GM21723 (cell line): ENCODE measurements at regions not wholly inside any gene's neighbourhood (a gene's known extent, or its start where the extent isn't known, plus 50 kb on each side); places are given as distances from the start of the nearest gene placed in this dataset.

ENCODE experiments used
- ATAC-seq: cut with Tn5 transposase; IDR thresholded peaks from one replicate; pipeline ENCODE4 v1.9.1; 2021; ENCODE audit warnings: mild to moderate bottlenecking, moderate library complexity; ENCODE audit not compliant: unreplicated experiment

DNA sequence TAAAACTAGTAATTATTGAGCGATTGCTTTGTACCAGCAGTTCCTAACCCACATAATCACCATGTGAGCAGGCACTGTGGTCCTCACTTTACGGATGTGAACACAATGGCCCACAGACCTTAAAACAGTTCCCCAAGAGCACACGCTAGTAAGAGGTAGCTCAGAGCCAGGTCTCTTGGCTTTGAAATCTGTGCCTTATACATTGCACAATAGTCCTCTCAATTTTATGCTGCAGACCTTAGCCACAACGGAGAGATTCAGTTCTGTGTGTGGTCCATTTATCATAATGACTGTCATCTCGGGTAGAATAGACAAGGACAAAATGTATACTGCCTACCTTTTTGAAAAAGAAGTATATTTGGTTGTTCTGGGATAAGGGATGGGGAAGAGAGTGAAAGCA lies 289.0 kb upstream of the ANKRD55 start:
- ATAC-seq, result no peak

DNA sequence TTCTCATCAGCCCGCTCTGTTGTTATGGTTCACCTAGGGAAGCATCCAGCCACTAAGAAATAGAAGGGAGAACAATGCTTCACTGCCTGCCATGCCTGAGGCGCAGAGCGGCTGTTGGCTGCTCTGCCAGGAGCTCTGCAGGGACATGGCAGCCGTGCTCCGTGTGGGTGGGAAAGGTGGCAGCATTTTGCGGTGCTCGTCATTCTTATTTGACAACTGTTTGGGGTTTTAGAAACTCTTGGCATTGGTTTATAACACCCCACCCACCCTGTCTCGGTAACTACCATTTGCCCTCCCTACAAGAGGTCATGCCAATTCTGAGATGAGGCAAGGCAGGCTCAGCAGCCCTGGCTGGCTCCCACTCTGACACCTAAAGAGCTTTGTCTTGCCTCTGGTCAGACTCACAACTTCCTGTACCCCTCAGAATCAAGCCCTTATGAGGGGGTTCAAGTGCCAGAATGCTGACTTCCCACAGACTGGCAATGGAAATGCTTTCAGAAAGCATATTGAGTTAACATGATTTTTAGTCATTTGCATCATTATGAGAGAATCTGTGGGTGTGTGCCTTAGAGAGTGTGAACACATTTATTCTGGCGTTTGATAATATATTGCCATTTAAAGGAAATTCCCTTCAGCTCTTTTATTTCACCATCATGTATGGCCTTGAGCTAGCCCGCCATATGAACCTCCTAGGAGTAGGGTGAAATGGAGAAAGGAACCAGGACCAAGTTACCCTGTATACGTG lies 288.0 kb upstream of the ANKRD55 start:
- ATAC-seq, result no peak

DNA sequence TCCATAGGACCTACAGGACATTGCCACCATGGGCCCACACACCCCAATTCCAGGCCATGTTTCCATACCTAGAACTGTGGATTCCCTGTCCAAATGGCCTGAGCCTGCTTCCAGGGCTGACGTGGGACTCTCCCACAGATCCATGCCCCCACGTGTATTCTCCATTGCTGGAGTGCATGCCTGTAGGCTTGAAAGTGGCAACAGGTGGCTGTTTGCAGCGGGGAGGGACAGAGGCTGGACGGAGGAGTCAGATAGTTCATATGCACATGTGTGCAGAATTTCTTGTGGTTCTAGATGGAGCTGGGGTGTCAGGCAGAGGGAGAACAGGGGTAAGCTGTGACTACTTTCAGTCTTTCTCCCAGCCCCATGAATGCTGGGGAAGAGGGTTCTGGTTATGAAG lies 285.7 kb upstream of the ANKRD55 start:
- no peak for ATAC-seq

DNA sequence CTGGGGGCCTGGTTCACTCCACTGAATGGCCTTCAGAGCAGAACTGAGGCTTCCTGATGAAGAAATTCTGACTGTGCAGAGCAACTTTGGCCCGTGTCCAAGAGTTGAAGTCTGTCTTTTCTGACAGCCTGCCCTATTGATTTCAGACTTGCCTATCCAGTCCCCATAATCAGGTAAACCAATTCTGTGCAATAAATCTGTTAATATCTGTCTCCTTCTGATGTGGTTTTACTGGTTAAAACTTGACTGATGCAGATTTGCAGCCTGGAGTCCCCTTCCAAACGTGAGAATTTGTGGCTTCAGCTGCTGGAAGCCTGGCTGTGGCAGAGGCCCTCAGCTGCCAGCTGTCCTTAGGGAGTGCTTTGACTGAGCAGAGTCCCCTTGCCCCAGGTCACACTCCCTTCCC lies 283.9 kb upstream of the ANKRD55 start:
- no peak for ATAC-seq

DNA sequence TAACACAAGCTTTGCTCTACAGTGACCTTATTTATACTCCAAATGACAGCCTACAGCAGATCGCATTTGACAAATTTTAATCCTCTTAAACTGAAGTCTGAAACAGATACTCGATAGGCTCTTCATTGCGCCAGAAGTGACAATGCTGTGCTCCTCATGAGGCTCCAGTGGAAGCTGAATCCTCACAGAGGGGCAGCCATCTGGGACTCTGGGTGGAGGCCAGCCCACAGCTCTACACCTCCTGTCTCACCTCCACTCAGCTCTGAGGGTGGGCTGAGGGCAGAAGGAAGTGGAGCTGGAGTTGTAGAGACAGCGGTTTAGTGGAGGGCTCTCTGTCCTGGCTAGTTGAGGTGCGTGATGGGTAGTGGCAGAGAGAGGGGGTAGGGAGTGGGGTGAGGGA lies 283.3 kb upstream of the ANKRD55 start:
- ATAC-seq, result no peak

DNA sequence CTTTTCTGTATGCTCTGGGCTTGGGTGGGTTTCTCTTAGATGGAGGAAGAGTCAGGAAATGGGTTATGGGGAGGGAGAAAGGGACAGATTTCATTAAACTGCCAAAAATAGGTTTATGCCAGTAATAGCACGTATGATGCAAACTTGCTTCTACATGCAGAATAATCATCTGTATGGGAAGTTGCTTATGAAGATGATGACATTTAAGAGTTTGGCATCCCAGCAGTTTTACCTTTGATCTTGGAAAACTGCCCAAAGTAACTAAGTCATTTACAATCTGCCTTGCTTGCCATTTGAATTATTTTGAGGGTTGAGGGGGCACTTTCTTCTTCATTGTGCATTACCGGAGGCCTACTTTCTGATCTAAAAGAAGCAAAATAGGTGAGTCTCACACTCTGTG lies 282.9 kb upstream of the ANKRD55 start:
- no peak for ATAC-seq

DNA sequence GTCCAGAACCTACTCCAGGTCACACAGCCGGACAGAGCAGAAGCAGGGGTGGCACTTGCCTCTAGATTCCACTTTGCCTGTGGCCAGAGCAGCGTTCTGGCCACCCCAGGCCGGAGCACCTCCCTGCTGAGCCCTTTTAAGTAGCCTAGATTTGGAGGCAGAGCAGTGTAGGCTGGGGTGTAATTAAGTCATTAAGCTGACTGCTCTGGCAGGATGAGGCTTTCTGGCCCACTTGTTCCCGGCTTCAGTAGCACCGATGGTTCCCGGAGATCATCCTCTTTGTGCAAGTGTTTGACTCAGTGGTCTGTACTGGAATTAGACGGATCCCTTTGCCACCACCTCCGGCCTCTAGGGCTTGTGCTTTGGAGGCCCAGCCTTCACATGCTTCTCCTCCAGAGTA lies 281.9 kb upstream of the ANKRD55 start:
- ATAC-seq, result no peak

DNA sequence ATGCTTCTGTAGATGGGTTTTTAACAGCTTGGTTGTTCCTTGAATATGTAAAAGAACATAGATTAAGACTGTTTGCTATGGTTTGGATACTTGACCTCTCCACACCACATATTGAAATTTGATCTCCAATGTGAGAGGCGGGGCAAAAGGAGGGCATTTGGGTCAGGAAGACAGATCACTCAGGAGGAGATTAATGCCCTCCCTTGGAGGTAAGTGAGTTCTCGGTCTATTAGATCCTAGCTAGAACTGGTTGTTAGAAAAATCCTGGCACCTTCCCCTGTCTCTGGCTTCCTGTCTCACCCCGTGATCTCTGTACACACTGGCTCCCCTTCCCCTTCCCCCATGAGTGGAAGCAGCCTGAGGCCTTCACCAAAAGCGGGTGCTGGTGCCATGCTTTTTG lies 281.1 kb upstream of the ANKRD55 start:
- ATAC-seq, result no peak

DNA sequence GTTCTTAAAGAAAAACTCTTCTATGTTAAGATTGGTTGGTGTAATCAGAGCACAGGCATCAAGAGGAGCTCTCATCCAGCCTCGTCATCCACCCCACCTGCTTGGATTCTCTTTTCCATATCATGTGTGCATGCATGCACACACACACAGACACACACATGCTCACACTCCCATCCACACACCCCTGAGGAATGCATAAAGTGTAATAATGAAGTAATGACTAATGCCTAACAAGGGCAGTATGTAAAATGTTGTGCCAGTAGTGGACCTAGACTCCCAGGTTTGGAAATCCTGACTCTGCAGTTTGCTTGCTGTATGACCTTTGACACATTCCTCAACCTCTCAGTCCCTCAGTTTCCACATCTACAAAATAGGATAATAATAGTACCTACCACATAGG lies 280.0 kb upstream of the ANKRD55 start:
- no peak for ATAC-seq

DNA sequence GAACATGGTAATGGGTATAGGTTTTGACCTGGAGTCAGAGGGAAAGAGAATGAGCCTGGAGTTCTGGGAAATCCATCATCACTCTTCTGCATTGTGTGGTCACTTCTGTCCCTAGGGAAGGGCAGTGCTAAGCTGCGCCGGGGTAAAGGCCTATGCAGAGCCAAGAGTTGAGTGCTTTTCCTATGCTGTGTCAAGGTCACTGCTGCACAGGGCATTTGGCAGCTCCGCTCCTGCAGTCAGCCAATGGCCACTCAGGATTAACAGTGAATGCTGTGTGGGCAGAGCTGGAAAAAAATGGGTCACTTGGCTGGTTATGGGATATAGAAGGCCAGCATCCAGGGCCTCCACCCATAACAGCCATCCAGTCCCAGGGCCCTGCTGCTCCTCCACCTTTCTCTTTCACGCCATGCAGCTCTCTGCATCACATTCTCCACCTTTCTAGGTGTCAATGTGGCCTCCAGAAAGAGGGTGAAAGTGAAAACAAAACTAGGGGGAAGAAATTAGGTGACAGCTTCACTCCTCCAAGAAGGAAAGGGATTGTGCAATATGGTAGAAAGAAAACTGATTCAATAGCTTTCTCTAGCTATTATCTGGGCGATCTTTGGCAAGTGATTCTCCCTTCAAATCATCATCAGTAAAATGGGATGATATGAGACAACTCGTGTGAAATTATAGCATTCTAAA lies 279.3 kb upstream of the ANKRD55 start:
- no peak for ATAC-seq

DNA sequence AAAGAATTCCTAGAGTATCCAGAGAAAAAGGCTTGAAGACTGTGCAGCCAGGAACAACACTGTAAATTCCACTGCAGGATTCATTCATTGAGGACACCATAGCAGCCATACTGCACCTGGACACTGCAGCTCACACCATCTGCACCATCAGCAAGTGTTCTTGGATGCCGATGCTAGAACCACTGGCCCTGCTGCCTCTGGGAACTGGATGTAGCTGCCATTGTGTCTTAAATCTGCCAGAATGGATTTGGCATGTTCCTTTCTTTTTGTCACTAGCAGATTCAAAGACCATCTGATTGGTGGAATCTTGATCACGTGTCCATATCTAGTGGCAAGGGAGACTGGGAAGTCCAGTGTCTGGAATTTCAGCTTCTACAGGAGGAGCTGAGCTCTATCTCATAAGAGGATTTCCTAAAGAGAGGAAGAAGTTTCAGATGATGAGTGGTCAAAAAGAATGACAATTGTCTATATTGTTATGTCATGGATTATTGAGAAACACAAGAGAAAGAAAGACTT lies 278.3 kb upstream of the ANKRD55 start:
- no peak for ATAC-seq

DNA sequence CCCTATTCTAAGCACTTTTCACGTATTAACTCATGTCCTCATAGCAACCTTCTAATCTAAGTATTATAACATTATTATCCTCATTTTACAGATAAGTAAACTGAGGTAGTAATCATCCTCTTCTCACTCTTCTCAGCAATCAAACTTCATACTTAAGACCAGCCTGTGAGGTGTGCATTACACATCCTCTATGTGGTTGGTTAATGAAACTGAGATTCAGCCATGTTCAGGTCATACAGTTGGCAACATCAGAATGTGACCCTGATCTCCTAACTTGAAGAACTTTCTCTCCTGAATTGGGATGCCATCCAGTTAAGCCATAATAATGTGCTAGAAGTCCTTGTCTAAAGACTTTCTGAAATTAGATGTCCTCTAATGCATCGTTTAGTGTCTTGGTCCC lies 275.1 kb upstream of the ANKRD55 start:
- ATAC-seq, result no peak

DNA sequence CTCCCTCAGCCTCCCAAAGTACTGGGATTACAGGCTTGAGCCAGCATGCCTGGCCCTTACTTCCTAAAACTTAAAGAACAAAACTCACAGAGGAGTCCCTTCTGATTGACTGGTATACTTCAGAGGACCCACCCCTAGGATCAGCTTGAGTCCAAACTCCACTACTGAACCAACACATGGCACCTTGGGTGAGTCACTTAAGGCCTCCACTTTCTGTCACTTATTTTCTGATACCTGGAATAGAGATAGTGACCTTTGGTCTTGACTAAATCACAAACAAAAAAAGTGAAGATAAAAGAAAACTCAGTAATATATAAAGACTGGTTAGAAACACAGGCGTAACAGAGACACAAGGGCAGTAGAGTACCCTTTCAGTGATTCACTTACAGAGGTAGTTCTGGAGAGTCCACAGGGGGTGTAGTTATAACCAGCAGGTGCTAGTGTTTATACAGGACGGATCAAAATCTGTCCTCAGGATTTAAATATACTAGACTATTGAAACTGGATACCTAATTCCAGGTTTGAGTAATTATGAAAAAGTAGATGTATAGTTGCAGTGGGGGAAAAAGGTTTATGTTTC lies 274.3 kb upstream of the ANKRD55 start:
- ATAC-seq, result no peak

DNA sequence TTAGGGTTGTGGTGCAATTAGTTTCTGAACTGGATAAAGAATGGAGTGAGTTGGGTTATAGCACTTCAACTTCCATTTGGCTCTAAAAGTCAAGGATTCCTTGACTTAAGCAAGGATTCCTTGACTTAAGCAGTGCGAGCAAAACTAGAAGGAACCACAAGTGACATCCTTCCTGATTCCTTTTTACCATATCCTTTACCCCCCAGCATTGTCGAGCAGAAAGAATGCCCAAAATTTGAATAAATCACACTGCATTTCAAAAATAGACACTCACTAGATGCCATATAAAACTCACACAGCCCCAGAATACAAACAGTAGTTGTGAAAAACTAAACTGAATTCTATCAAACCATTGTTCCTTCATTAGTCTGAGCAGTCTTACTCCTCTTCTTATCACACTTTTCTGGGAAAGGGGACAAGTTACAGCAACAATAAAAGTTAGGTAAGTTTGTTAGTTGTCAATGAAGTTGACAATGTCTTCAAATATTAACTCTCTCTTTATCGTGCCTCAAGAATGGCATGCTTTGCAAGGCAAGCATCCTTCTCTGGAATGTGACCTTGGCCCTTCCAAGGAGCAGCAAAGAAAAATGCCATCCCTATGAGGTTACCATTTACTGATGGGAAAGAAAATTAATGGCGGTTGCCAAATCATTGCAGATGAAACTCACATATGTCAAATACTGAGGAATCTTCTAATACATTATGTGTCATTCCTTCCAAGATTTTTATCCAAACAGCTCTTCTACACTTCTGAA lies 273.3 kb upstream of the ANKRD55 start:
- ATAC-seq, result no peak

DNA sequence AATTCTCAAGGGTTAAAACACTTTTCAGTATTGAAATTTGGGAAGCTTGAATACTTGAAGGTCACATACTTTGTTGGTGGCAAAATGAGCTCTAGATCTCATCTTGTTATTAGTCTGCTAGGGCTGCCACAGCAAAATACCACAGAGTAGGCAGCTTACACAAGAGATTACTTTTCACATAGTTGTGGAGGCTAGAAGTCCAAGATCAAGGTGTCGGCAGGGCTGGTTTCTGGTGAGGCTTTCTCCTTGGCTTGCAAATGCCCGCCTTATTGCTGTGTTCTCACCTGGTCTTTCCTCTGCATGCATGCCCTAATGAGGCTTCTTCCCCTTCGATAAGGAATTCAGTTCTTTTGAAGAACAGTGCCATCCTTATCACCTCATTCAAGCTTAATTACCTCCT lies 270.8 kb upstream of the ANKRD55 start:
- no peak for ATAC-seq

DNA sequence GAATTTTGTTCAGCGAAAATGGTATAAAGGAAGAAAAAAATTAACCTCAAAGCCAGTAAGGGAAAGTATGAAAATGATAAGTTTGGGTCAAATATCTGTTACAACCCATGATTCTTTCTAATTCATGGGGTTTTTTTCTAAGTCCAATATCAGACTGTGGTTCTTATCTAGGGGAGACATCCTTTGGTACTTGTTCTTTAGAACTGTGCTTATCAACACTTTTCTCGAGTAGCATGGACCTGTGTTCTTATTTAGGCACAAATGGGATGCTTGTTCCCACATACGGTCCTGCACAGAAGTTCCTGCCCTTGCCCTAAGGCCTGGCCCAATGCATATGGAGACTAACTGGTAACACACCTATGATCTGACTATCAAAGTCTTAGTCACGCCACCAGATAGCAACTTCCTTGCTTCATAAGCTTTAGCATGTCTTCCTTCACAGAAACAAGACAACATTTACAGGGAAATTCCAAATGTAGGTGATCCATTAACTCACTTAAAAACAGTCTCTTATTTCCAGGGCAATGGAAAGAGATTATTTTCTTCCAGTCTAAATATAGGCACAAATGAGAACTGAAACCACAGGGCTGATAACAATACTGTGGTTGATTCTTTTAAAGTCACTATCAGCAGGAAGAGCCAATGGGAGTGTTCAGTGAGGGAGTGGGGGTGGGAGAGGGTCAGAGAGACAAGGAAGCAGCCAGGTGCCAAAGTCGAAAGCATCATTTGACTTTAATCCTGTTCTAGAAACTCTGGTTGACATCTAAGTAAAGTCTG lies 268.8 kb upstream of the ANKRD55 start:
- no peak for ATAC-seq

DNA sequence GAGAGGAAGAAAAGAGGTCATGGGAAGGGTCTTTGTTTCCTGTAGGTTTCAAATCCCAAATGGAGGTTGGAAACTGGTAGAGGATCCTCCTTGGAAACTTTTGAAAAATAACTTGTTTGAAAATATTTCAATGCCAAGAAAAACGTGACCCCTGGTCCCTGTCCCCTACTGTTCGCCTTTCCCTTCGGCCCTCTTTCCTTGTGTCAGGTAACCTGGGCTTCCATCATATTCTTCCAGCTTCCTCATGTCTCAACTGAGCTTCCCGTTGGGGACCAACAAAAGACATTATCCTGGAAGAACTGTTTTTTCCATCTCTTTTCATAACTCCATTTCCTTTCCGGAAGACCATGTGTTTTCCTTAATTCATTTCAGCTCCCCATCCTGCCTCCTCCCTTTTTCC lies 266.8 kb upstream of the ANKRD55 start:
- ATAC-seq, result no peak

DNA sequence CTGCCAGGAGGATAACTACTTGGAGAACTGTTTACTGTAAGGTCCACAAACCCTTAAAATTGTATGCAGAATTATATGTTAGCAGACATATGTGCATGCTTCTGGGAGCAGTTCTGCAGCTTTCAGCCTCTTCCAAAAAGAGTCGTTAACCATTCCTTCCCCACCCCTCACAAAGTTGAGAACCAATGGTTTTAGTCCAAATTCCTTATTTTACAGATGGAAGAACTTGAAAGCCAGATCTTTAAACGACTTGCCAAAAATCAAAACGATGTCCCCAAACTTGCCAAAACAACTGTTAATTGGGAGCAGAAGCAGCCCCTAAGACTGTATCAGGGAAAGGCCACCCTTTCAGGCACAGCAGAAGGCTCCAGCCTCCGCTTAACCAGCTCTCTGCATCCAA lies 266.4 kb upstream of the ANKRD55 start:
- no peak for ATAC-seq

DNA sequence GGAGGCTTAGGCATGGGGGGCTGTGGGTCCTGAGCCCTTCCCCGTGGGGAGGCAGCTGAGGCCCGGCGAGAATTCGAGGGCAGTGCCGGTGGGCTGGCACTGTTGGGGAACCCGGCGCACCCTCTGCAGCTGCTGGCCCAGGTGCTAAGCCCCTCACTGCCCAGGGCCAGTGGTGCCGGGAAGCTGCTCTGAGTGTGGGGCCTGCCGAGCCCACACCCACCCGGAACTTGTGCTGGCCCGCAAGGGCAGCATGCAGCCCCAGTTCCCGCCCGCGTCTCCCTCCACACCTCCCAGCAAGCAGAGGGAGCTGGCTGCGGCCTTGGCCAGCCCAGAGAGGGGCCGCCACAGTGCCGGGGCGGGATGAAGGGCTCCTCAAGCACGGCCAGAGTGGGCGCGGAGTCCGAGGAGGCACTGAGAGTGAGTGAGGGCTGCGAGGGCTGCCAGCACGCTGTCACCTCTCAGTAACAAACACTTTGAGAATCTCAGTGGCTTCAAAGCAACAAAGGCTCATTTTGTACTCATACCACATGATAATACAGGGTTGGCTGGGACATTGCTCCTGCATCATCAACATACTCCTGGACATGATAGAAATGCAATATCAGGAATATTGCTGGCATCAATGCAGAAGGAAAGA lies 265.7 kb upstream of the ANKRD55 start:
- ATAC-seq, result no peak

DNA sequence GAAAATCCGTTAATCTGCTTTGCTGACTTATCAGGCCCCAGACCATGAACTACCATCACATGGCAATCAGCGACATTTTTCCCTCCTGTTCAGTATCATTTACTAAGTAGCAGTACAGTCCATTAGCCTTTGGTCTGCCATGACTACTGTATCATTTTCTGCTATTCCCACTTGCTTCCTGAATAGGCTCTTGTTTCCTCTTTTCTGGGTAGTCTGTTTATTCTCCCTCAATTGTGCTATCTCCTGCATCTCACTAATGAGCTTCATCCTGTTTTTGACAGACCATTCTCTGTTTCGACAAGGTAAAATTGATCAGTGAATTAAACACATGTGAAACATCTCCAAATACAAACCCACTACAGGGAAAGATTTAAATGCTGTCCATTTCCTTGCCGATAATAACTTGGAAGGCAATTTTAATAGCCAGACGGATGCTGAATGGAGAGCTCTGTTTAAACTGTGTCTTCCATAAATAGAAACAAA lies 263.5 kb upstream of the ANKRD55 start:
- no peak for ATAC-seq
